ENCODE measurements at regions not wholly inside any gene's neighbourhood (a gene's known extent, or its start where the extent isn't known, plus 50 kb on each side); places are given as distances from the start of the nearest gene placed in this dataset.

GRCh38 chr9:95383845-95384244 lies 66.3 kb upstream of the FANCC start:
- no peak for DNase-seq (ENCODE audit: low spot score)
- no peaks in the 10 kb centered on the region for H3K36me3 ChIP-seq (ENCODE audit: insufficient read depth, low read length, poor library complexity, severe bottlenecking)
- POLR2A ChIA-PET (ENCODE audit: low non-redundant PET), result no interaction called here
- no TSS peak for BruUV-seq (replicated peaks)
- intact Hi-C loops (cut with micrococcal nuclease; ENCODE audit: unreplicated experiment), result no loop called here
- peaks cover 15% of the 10 kb centered on the region for H3K4me1 ChIP-seq (ENCODE audit: insufficient read depth, low read length, poor library complexity, severe bottlenecking)
- H3K27ac ChIP-seq (ENCODE audit: low read depth, low read length, poor library complexity, severe bottlenecking), result no peak overlapping the region
- H3K4me3 ChIP-seq (ENCODE audit: low read depth, low read length, poor library complexity, severe bottlenecking), result no peak overlapping the region
- TF ChIP-seq EZH2 (IDR thresholded peaks at IDR 0.05; ENCODE audit: borderline replicate concordance, low read depth, low read length, poor library complexity, severe bottlenecking) (no peak), CTCF (conservative IDR thresholded peaks at IDR 0.05; ENCODE audit: low read depth, low read length) (no peak)
- CTCF ChIA-PET, result no interaction called here
- H3K27me3 ChIP-seq (replicated peaks; ENCODE audit: insufficient read depth, low read depth, low read length, poor library complexity), result no peaks in the 10 kb centered on the region
- H3K9me3 ChIP-seq (ENCODE audit: low read depth, low read length, poor library complexity, severe bottlenecking), result no peaks in the 10 kb centered on the region

DNA sequence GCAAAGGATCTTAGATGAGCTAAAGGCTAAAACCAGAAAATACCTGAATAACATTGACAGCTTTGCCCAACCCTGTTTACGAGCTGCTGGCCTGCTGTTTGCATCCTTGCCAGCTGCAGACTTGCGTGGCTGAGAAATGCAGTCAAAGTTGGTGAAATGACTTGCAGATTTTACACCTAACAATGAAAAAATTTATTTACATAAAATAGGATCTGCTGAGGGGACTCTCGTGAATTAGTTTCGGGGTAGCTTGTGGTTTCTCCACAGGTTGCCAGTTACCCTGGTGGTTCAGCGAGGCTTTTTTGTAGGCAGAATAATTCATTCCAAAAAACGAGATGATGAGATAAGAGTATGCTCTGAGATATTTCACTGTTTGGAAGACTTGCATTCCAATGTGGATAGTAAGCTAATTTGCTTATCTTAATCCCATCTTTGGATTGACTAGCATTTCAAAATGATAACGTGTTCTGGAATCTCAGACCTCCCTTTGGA lies 65.7 kb upstream of the FANCC start:
- intact Hi-C loops (cut with micrococcal nuclease; ENCODE audit: unreplicated experiment), result no loop called here
- H3K4me1 ChIP-seq (ENCODE audit: insufficient read depth, low read length, poor library complexity, severe bottlenecking), result peaks cover 15% of the 10 kb centered on the region
- no peak overlapping the region for H3K4me3 ChIP-seq (ENCODE audit: low read depth, low read length, poor library complexity, severe bottlenecking)
- H3K27me3 ChIP-seq (replicated peaks; ENCODE audit: insufficient read depth, low read depth, low read length, poor library complexity), result no peaks in the 10 kb centered on the region
- TF ChIP-seq CTCF (conservative IDR thresholded peaks at IDR 0.05; ENCODE audit: low read depth, low read length), result no peak
- no peak for TF ChIP-seq EZH2 (IDR thresholded peaks at IDR 0.05; ENCODE audit: borderline replicate concordance, low read depth, low read length, poor library complexity, severe bottlenecking)
- CTCF ChIA-PET, result no interaction called here
- H3K9me3 ChIP-seq (ENCODE audit: low read depth, low read length, poor library complexity, severe bottlenecking), result no peaks in the 10 kb centered on the region
- no TSS peak for BruUV-seq (replicated peaks)
- POLR2A ChIA-PET (ENCODE audit: low non-redundant PET), result no interaction called here
- H3K36me3 ChIP-seq (ENCODE audit: insufficient read depth, low read length, poor library complexity, severe bottlenecking), result no peaks in the 10 kb centered on the region
- peak; percentile 80 for DNase-seq (ENCODE audit: low spot score)
- no peak overlapping the region for H3K27ac ChIP-seq (ENCODE audit: low read depth, low read length, poor library complexity, severe bottlenecking)

- CTCF ChIA-PET, result no interaction called here
- no TSS peak for BruUV-seq (replicated peaks)
- Histone ChIP-seq H3K36me3 (ENCODE audit: insufficient read depth, low read length, poor library complexity, severe bottlenecking) (no peaks in the 10 kb centered on the region), H3K27ac (ENCODE audit: low read depth, low read length, poor library complexity, severe bottlenecking) (no peak overlapping the region), H3K4me3 (ENCODE audit: low read depth, low read length, poor library complexity, severe bottlenecking) (no peak overlapping the region), H3K27me3 (replicated peaks; ENCODE audit: insufficient read depth, low read depth, low read length, poor library complexity) (no peaks in the 10 kb centered on the region), H3K9me3 (ENCODE audit: low read depth, low read length, poor library complexity, severe bottlenecking) (no peaks in the 10 kb centered on the region), H3K4me1 (ENCODE audit: insufficient read depth, low read length, poor library complexity, severe bottlenecking) (peaks cover 15% of the 10 kb centered on the region)
- TF ChIP-seq CTCF (conservative IDR thresholded peaks at IDR 0.05; ENCODE audit: low read depth, low read length), result no peak
- TF ChIP-seq EZH2 (IDR thresholded peaks at IDR 0.05; ENCODE audit: borderline replicate concordance, low read depth, low read length, poor library complexity, severe bottlenecking), result no peak
- POLR2A ChIA-PET (ENCODE audit: low non-redundant PET), result no interaction called here
- DNase-seq (ENCODE audit: low spot score), result no peak
- intact Hi-C loops (cut with micrococcal nuclease; ENCODE audit: unreplicated experiment), result no loop called here
Observed at GRCh38 chr9:95382433-95382832, 64.9 kb upstream of the FANCC start.
